GM13977 (cell line): ENCODE measurements at regions not wholly inside any gene's neighbourhood (a gene's known extent, or its start where the extent isn't known, plus 50 kb on each side); places are given as distances from the start of the nearest gene placed in this dataset.

Experiments used
- DNase-seq: peaks from one replicate; pipeline ENCODE4 v3.0.0; 2012; ENCODE audit warnings: low spot score
- in situ Hi-C: fragments of 300-500 bp; cut with MboI; formaldehyde crosslinking; loops from one replicate; pipeline ENCODE4 v1.12.0; 2022; ENCODE audit warnings: low sequenced_read_pairs, low pct_unique_long_range_greater_than_20kb, mixed read lengths, inconsistent platforms; ENCODE audit not compliant: unreplicated experiment
- TF ChIP-seq, protein P1 (sequence below): IDR thresholded peaks from 2 replicates; pipeline ENCODE4 v1.5.1; 2012; ENCODE audit warnings: mild to moderate bottlenecking, control low read depth; ENCODE audit not compliant: insufficient read depth; ENCODE audit errors: extremely low read depth, missing control alignments

GRCh38 chr2:567865-568638 lies 109.2 kb downstream of the TMEM18 start:
- TF ChIP-seq, protein P1, sequence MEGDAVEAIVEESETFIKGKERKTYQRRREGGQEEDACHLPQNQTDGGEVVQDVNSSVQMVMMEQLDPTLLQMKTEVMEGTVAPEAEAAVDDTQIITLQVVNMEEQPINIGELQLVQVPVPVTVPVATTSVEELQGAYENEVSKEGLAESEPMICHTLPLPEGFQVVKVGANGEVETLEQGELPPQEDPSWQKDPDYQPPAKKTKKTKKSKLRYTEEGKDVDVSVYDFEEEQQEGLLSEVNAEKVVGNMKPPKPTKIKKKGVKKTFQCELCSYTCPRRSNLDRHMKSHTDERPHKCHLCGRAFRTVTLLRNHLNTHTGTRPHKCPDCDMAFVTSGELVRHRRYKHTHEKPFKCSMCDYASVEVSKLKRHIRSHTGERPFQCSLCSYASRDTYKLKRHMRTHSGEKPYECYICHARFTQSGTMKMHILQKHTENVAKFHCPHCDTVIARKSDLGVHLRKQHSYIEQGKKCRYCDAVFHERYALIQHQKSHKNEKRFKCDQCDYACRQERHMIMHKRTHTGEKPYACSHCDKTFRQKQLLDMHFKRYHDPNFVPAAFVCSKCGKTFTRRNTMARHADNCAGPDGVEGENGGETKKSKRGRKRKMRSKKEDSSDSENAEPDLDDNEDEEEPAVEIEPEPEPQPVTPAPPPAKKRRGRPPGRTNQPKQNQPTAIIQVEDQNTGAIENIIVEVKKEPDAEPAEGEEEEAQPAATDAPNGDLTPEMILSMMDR: no peak
- no peak for DNase-seq
- in situ Hi-C loops: no loop called here

GRCh38 chr2:567496-567864 lies 109.7 kb downstream of the TMEM18 start:
- DNase-seq: no peak
- TF ChIP-seq, protein P1: no peak
- in situ Hi-C loops: no loop called here

DNA sequence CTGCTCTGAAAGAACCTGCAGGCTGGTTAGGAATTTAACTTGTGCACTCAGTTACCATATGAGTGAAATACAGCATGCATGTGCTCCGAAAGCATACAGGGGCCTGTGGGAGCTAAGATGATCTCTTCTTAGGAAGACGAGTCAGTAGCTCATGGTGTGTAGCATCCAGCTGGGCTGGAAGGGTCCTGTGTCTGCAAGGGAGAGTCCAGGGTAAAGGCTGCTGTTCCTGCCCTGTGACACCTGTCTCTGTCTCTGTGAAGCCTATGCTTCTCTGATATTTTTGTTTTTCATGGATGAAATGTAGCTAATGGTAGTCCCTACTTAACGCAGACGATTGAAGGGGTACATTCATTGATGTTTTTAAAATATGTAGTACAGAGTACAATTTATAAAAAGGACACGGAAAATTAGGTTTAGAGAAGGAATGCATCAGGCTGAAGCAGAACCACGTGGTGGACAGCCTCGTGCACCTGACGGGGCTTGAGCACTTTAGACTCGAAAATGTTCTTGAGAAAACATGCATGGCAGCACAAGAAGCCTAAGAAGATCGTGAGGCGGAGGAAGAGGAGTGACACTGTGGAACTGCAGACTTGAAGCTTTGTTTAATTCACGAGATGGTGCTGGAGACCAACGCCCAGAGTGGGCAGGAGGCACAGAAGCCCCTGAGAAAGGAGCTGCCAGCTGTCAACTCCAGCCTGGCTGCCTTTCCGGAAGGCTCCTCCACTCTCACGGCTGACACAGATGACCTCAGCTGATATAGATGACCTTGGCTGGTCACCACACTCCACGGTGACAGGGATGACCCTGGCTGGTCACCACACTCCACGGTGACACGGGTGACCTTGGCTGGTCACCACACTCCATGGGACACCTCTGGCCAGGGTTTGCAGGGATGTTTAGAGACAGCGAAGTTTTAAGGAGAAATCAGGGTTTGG lies 110.6 kb downstream of the TMEM18 start:
- DNase-seq: no peak
- in situ Hi-C loops: no loop called here
- TF ChIP-seq, protein P1: no peak

- TF ChIP-seq, protein P1: no peak
- DNase-seq: no peak
- in situ Hi-C loops: no loop called here
Observed at GRCh38 chr2:564471-565181, 112.6 kb downstream of the TMEM18 start.

DNA sequence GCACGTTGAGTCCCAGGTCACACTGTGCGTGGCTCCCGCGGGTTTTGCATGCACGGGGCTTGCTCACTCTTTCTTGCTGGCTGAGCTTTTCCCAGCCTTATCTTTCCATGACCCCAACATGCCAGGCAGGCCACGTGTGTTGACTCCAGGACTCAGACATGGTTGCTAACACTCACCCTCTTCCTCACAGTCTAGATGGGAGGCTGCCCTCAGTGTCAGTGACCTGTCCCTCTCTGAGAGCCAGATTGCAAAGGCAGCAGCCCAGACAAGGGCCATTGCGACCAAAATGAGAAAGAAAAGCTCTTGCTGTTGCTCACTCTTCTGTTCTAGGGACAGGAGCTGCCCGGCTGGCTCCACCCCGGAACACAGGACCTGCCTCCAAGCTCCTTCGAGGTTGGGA lies 113.7 kb downstream of the TMEM18 start:
- in situ Hi-C loops: no loop called here
- DNase-seq: no peak
- TF ChIP-seq, protein P1: no peak

DNA sequence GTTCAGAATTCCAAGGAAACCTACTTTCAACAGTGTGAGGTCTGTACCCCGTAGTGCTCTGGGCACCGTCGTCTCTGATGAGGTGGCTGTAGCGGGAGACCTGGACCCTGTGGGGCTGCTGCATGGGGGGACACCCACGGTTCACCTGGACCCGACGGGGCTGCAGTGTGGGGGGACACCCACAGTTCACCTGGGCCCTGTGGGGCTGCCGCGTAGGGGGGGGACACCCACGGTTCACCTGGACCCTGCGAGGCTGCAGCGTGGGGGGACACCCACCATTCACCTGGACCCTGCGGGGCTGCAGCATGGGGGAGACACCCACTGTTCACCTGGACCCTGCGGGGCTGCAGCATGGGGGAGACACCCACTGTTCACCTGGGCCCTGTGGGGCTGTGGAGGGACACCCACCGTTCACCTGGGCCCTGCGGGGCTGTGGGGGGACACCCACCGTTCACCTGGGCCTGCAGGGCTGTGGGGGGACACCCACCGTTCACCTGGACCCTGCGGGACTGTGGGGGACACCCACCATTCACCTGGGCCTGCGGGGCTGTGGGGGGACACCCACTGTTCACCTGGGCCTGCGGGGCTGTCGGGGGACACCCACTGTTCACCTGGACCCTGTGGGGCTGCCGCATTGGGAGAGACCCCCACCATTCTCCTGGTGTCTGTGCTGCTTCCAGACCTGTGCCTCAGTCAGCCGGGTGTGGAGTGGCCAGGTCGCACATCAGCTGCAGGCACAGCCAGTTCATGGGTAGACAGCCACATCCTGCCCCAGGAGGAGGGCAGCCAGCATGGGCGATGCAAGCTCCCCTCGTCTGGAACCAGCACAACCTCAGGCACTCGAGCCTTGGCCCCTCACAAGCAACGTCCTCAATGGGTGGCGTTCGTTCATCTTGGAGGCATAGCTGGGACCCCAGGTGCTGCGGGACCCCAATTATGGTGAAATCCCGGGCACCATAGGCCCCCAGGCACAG lies 114.5 kb downstream of the TMEM18 start:
- TF ChIP-seq, protein P1: no peak
- in situ Hi-C loops: no loop called here
- DNase-seq: no peak
